Psoas muscle (tissue), 7 donors: ENCODE measurements at regions not wholly inside any gene's neighbourhood (a gene's known extent, or its start where the extent isn't known, plus 50 kb on each side); places are given as distances from the start of the nearest gene placed in this dataset.

Experiments used
- ATAC-seq, 4 donors: fragments of 200-7000 bp; cut with Tn5 transposase; one replicate each; pipeline ENCODE4 v1.9.1; 2020; ENCODE audit warnings: moderate library complexity in 3 of 4, mild to moderate bottlenecking in 2 of 4
- DNase-seq, 2 donors: peaks; one replicate each; pipeline ENCODE4 v3.0.0-alpha.2; 2020
- H3K27ac ChIP-seq: fragments of 200-600 bp; one replicate; pipeline ENCODE4 v1.8.0; 2022
- H3K27me3 ChIP-seq, 3 donors: fragments of 200-600 bp in 1 of 3; one replicate each; pipeline versions ENCODE4 v1.6.1 to v1.8.0; 2013 to 2022; ENCODE audit warnings: low read length in 2 of 3, mild to moderate bottlenecking in 2 of 3, moderate library complexity in 1 of 3; ENCODE audit not compliant: insufficient read depth in 3 of 3
- H3K36me3 ChIP-seq, 2 donors: fragments of 200-600 bp in 1 of 2; one replicate each; pipeline versions ENCODE4 v1.6.1 to v1.8.0; 2013 to 2022; ENCODE audit warnings: low read depth in 1 of 2, mild to moderate bottlenecking in 1 of 2, moderate library complexity in 1 of 2; ENCODE audit not compliant: insufficient read depth in 1 of 2
- H3K4me1 ChIP-seq: fragments of 200-600 bp; one replicate; pipeline ENCODE4 v1.8.0; 2022
- H3K4me3 ChIP-seq: fragments of 200-600 bp; one replicate; pipeline ENCODE4 v1.8.0; 2022; ENCODE audit warnings: mild to moderate bottlenecking
- H3K9me3 ChIP-seq: fragments of 200-600 bp; one replicate; pipeline ENCODE4 v1.8.0; 2022
- CTCF ChIP-seq: fragments of 200-600 bp; IDR thresholded peaks from one replicate; pipeline ENCODE4 v1.8.0; 2022; ENCODE audit warnings: antibody characterized with exemption
- WGBS, 3 donors: extraction: QIAGEN DNeasy Blood & Tissue Kit; methylation state at CpG; one replicate each; pipeline versions ENCODE4 v1.1.6 to v1.1.7; 2013; 5-methylcytosine and 5-hydroxymethylcytosine counted together
- intact Hi-C, 2 donors: fragments of 100-400 bp; cut with DNase I; formaldehyde crosslinking; loops; one replicate each; pipeline versions ENCODE4 v1.11.0 to v1.14.2; 2022
- donor health status: healthy with polysubstance abuse.
- donor health status: DM: no; HTN: no; CAD: no; lungs with moderate emphysema.
- donor health status: Bipolar disorder and iron deficiency.
- donor health status: healthy.
- donor health status: DM: yes; HTN: yes; CAD: no.
- donor health status: DM: no; HTN: no; CAD: no.
- donor health status: DM: yes; HTN: yes; CAD: no.

DNA sequence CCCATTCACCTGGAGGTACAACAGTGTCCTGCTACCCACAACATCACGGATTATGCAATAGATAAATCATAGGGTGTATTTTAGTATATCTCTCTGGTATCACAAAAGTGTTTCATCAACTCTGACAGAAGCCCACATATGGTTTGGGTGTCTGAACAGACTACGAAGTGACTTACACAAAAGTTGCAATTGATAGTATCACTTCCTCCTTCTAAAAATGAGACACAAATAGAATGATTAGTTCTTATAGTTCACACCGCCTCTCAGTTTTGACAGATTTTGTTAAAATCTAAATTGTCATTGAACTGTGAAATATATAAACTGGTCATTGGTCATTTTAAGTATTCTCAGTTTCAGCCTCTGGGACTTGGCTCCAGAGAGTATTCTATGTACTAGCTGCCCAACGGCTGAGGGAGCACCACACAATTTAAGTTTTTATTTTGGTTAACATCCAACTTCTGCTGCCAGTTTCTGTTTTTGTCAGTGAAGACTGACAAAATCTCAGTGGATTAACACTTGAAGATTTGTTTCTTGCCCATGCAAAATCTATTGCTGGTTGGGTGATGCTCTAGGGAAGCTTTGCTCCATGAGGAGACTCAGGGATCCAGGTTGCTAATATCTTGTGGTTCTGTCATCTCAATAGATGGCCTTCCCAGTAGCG, 113.8 kb upstream of the PUDP start:
- H3K9me3 ChIP-seq, result no peaks in the 10 kb centered on the region
- no peaks in the 10 kb centered on the region for H3K27me3 ChIP-seq
- TF ChIP-seq CTCF, result no peak
- intact Hi-C loops, result no loop called here
- H3K36me3 ChIP-seq, result peaks cover 0 to 32% of the 10 kb centered on the region in 2 donors
- ATAC-seq (no peak), DNase-seq (no peak)
- H3K27ac ChIP-seq, result no peak overlapping the region
- 74 to 90% (median 74%) methylated on average over 5 of the region's 5 CpGs for WGBS, 3 donors
- no peaks in the 10 kb centered on the region for H3K4me1 ChIP-seq
- H3K4me3 ChIP-seq, result no peak overlapping the region

GRCh38 chrX:7254144-7254543, 106.2 kb upstream of the PUDP start:
- H3K27me3 ChIP-seq, result no peaks in the 10 kb centered on the region
- no peak for TF ChIP-seq CTCF
- peaks cover 8% of the 10 kb centered on the region for H3K9me3 ChIP-seq
- no peak for DNase-seq
- H3K4me1 ChIP-seq, result no peaks in the 10 kb centered on the region
- no peak overlapping the region for H3K4me3 ChIP-seq
- no peak overlapping the region for H3K27ac ChIP-seq
- ATAC-seq, result no peak
- 50 to 62% (median 61%) methylated on average over 4 of the region's 4 CpGs for WGBS, 3 donors
- peaks cover 0 to 20% of the 10 kb centered on the region in 2 donors for H3K36me3 ChIP-seq
- intact Hi-C loops, result no loop called here

GRCh38 chrX:7253565-7253964, 105.6 kb upstream of the PUDP start:
- 96 to 98% (median 97%) methylated on average over 4 to 5 of the region's 5 CpGs for WGBS, 3 donors
- no peak for DNase-seq
- ATAC-seq, result no peak
- H3K27me3 ChIP-seq, result no peaks in the 10 kb centered on the region
- H3K4me3 ChIP-seq, result no peak overlapping the region
- no peaks in the 10 kb centered on the region for H3K4me1 ChIP-seq
- H3K9me3 ChIP-seq, result peaks cover 8% of the 10 kb centered on the region
- TF ChIP-seq CTCF, result no peak
- H3K27ac ChIP-seq, result no peak overlapping the region
- intact Hi-C loops, result no loop called here
- H3K36me3 ChIP-seq, result peaks cover 0 to 17% of the 10 kb centered on the region in 2 donors

DNA sequence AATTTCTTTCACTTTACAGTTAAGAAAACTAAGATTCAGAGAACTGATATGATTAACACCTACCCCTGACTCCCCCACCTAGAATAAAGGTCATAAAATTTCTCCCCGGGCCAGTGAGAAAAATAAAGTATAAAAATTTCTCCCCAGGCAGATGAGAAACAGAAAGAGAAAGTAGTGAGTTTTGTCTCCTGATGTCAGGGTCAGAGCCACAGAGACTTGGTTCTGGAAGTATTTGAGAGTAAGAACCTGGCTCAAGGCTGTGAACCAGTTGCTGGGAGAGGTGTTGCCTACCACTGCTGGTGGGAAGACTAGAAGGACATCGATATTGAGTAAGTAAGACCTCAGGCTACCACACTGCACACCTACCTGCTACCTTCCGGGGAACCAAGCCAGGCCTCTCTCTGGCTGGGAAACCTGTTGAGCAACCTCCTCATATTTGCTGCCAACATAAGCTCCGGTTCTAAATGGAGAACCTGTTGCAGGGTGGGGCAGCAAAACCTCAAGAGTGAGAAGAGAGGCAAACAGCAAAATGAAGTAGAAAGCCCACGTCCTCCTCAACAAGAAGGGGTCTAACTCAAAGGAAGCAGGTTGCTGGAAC, 104.2 kb upstream of the PUDP start:
- intact Hi-C loops, result no loop called here
- no peak overlapping the region for H3K27ac ChIP-seq
- H3K4me1 ChIP-seq, result no peaks in the 10 kb centered on the region
- 81 to 87% (median 84%) methylated on average over 4 to 5 of the region's 5 CpGs for WGBS, 3 donors
- no peak overlapping the region for H3K4me3 ChIP-seq
- no peak for TF ChIP-seq CTCF
- no peaks in the 10 kb centered on the region for H3K27me3 ChIP-seq
- DNase-seq (no peak), ATAC-seq (no peak)
- H3K9me3 ChIP-seq, result peaks cover 8% of the 10 kb centered on the region
- peaks cover 0 to 13% of the 10 kb centered on the region in 2 donors for H3K36me3 ChIP-seq

DNA sequence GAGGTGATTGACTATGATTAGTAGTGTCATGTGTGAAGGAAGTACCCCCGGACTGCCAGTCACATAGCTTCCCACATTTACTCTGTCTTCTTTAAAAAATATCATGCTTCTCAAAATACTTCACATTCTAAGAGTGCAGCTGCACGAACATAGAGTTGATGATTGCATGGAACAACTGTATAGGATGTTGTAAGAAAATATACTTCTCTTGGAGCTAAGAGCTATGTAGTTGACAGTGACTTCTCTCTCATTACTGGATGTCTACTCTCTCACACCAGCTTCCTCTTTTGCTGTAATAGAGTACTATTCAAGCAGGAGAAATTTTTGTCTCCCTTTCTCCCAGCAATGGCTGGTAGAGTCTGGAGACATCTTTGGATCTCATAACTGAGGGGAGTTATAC, 99.4 kb upstream of the PUDP start:
- ATAC-seq, result no peak
- Histone ChIP-seq H3K4me1 (no peaks in the 10 kb centered on the region), H3K4me3 (no peak overlapping the region), H3K27ac (no peak overlapping the region), H3K9me3 (no peaks in the 10 kb centered on the region), H3K36me3 (no peaks in the 10 kb centered on the region), H3K27me3 (no peaks in the 10 kb centered on the region)
- DNase-seq, result no peak
- intact Hi-C loops, result no loop called here
- no peak for TF ChIP-seq CTCF
- 51 to 66% (median 62%) methylated on average over 2 of the region's 2 CpGs for WGBS, 3 donors
